ENCODE measurements at regions not wholly inside any gene's neighbourhood (a gene's known extent, or its start where the extent isn't known, plus 50 kb on each side); places are given as distances from the start of the nearest gene placed in this dataset.

GRCh38 chr5:30853158-30853557 lies 340.3 kb upstream of the CDH6 start:
- Histone ChIP-seq H3K4me3 (replicated peaks; ENCODE audit: low read depth, low read length) (no peak overlapping the region), H3K27me3 (replicated peaks; ENCODE audit: control insufficient read depth, insufficient read depth, low read length) (no peaks in the 10 kb centered on the region), H3K36me3 (ENCODE audit: control insufficient read depth, insufficient read depth, low read length) (no peaks in the 10 kb centered on the region)
- DNase-seq (ENCODE audit: extremely low read depth, insufficient read length): no peak
- TF ChIP-seq, protein P1, sequence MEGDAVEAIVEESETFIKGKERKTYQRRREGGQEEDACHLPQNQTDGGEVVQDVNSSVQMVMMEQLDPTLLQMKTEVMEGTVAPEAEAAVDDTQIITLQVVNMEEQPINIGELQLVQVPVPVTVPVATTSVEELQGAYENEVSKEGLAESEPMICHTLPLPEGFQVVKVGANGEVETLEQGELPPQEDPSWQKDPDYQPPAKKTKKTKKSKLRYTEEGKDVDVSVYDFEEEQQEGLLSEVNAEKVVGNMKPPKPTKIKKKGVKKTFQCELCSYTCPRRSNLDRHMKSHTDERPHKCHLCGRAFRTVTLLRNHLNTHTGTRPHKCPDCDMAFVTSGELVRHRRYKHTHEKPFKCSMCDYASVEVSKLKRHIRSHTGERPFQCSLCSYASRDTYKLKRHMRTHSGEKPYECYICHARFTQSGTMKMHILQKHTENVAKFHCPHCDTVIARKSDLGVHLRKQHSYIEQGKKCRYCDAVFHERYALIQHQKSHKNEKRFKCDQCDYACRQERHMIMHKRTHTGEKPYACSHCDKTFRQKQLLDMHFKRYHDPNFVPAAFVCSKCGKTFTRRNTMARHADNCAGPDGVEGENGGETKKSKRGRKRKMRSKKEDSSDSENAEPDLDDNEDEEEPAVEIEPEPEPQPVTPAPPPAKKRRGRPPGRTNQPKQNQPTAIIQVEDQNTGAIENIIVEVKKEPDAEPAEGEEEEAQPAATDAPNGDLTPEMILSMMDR (IDR thresholded peaks at IDR 0.05; ENCODE audit: insufficient read depth, low read length, poor library complexity, severe bottlenecking): no peak

DNA sequence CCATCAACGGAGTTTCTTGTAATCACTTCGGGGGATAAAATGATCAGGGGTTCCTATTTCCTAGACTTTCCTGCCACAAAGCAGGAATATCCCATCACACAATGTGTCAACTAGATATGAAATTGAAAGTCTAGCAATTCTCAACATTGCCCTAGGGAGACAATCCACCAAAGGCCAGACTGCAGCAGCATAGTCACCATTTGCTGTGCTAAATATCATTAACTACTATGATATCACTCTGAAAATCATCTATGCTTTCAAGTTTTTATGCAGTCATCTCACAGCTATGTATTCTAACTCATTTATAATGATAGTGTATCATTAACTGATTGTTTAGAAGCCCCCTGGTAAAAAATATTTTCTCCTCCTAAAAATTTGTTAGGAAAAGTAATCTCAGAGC lies 342.6 kb upstream of the CDH6 start:
- no peak for DNase-seq (ENCODE audit: extremely low read depth, insufficient read length)
- H3K27me3 ChIP-seq (replicated peaks; ENCODE audit: control insufficient read depth, insufficient read depth, low read length): no peaks in the 10 kb centered on the region
- TF ChIP-seq, protein P1 (IDR thresholded peaks at IDR 0.05; ENCODE audit: insufficient read depth, low read length, poor library complexity, severe bottlenecking): no peak

DNA sequence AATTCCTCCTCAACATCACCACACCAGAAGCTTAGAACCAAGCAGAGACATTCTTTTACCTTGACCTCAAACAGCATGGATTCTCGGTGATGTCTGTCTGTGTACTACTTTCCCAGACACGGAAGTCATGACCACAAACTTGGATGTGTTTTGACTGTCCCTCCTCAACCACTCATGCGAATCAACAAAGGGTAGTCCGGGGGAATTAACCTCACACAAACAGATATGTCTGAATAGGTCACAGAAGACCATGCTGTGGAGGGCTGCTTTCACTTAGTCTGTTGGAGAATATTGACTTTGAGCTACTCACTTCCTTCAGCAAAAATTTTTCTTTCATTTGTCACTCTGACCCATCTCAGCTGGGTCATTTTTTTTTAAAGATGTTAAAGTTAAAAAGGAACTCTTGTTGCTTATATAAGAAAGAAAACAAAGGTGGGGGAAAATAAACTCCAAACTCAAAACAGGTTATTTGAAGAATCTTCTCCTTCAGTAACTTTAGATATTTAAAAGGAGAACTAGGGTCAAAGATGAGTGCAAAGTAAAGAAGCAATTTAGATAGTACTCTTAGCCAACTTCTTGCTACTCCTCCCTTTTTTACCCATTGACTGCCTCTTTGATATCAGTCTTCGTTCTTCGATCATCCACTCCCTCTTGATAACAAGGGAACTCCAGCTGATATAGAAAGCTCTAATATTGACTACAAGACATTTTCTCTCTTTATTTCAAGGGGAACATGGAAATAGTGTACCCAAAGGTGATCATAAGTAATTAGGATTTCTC lies 343.4 kb upstream of the CDH6 start:
- no peak for DNase-seq (ENCODE audit: extremely low read depth, insufficient read length)
- H3K4me3 ChIP-seq (replicated peaks; ENCODE audit: low read depth, low read length): no peak overlapping the region
- no peaks in the 10 kb centered on the region for H3K36me3 ChIP-seq (ENCODE audit: control insufficient read depth, insufficient read depth, low read length)
- no peaks in the 10 kb centered on the region for H3K27me3 ChIP-seq (replicated peaks; ENCODE audit: control insufficient read depth, insufficient read depth, low read length)
- TF ChIP-seq, protein P1 (IDR thresholded peaks at IDR 0.05; ENCODE audit: insufficient read depth, low read length, poor library complexity, severe bottlenecking): no peak

More for the DNA sequence above, 342.6 kb upstream of the CDH6 start:
- Histone ChIP-seq H3K4me3 (replicated peaks; ENCODE audit: low read depth, low read length) (no peak overlapping the region), H3K36me3 (ENCODE audit: control insufficient read depth, insufficient read depth, low read length) (no peaks in the 10 kb centered on the region)

- Histone ChIP-seq H3K27me3 (replicated peaks; ENCODE audit: control insufficient read depth, insufficient read depth, low read length) (no peaks in the 10 kb centered on the region), H3K4me3 (replicated peaks; ENCODE audit: low read depth, low read length) (no peak overlapping the region), H3K36me3 (ENCODE audit: control insufficient read depth, insufficient read depth, low read length) (no peaks in the 10 kb centered on the region)
- TF ChIP-seq, protein P1 (IDR thresholded peaks at IDR 0.05; ENCODE audit: insufficient read depth, low read length, poor library complexity, severe bottlenecking): no peak
- DNase-seq (ENCODE audit: extremely low read depth, insufficient read length): no peak
Observed at GRCh38 chr5:30846171-30846570, 347.3 kb upstream of the CDH6 start.

DNA sequence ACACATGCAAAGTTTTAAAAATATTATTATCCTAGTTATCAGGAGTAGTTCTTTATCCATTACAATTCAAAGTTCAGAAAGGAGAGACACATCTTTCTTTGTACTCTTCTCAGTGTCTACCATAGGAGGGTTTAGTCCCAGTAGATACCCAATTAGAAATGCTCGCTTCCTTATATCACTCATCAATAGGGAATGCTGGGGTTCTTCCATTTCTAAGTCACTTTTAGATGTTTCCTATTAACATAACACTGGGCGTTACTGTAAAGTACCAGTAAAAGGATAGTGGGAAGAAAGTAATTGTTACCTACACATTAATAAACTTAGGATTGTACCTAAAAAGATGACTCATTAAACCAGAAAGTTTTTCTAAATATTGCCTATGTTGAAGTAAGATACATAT lies 348.3 kb upstream of the CDH6 start:
- TF ChIP-seq, protein P1 (IDR thresholded peaks at IDR 0.05; ENCODE audit: insufficient read depth, low read length, poor library complexity, severe bottlenecking): no peak
- Histone ChIP-seq H3K27me3 (replicated peaks; ENCODE audit: control insufficient read depth, insufficient read depth, low read length) (no peaks in the 10 kb centered on the region), H3K4me3 (replicated peaks; ENCODE audit: low read depth, low read length) (no peak overlapping the region), H3K36me3 (ENCODE audit: control insufficient read depth, insufficient read depth, low read length) (no peaks in the 10 kb centered on the region)
- no peak for DNase-seq (ENCODE audit: extremely low read depth, insufficient read length)

All from GM06990 (cell line).